Activated CD4-positive, alpha-beta T cell treated with anti-CD3 and anti-CD28 coated beads for 36 hours (primary cell): ENCODE measurements at regions not wholly inside any gene's neighbourhood (a gene's known extent, or its start where the extent isn't known, plus 50 kb on each side); places are given as distances from the start of the nearest gene placed in this dataset.

Source experiments
- ATAC-seq: fragments of 200-7000 bp; cut with Tn5 transposase; one replicate; pipeline ENCODE4 v1.10.0; 2021; ENCODE audit warnings: mild to moderate bottlenecking, moderate library complexity
- CTCF ChIA-PET: fragments of 350-600 bp; sonication (Branson Sonifier 250); formaldehyde crosslinking; loops from one replicate; lab custom pipeline; 2021; ENCODE audit warnings: antibody characterized with exemption; lab: Charles Lee
- POLR2A ChIA-PET: fragments of 350-600 bp; sonication (Branson Sonifier 250); formaldehyde crosslinking; loops from one replicate; lab custom pipeline; 2021; ENCODE audit warnings: antibody characterized with exemption, inconsistent platforms; lab: Charles Lee
- DNase-seq: peaks from one replicate; pipeline ENCODE4 v3.0.0-alpha.2; 2020
- H3K27ac Mint-ChIP-seq: one replicate; pipeline ENCODE4 v1.8.0; 2021; ENCODE audit warnings: mixed read lengths
- H3K27me3 Mint-ChIP-seq: one replicate; pipeline ENCODE4 v1.8.0; 2021; ENCODE audit warnings: mixed read lengths
- H3K36me3 Mint-ChIP-seq: one replicate; pipeline ENCODE4 v1.8.0; 2021; ENCODE audit warnings: low read depth, mixed read lengths
- H3K4me1 Mint-ChIP-seq: one replicate; pipeline ENCODE4 v1.8.0; 2021; ENCODE audit warnings: mixed read lengths
- H3K4me3 Mint-ChIP-seq: one replicate; pipeline ENCODE4 v1.8.0; 2021; ENCODE audit warnings: mild to moderate bottlenecking, moderate library complexity, mixed read lengths
- H3K9me3 Mint-ChIP-seq: one replicate; pipeline ENCODE4 v1.8.0; 2021; ENCODE audit warnings: low read depth, mixed read lengths
- intact Hi-C, 2 experiments: fragments of 100-400 bp; cut with DNase I in 1 of 2; cut with micrococcal nuclease in 1 of 2; formaldehyde crosslinking; loops; one replicate each; pipeline versions ENCODE4 v1.14.2 to v1.15.1; 2022 to 2024; cut with DNase I, micrococcal nuclease

GRCh38 chr5:173667702-173668101 lies 51.3 kb upstream of the BOD1 start:
- Mint-ChIP-seq H3K27ac (no peak overlapping the region), H3K9me3 (no peaks in the 10 kb centered on the region), H3K4me1 (peaks cover 4% of the 10 kb centered on the region), H3K36me3 (no peaks in the 10 kb centered on the region), H3K4me3 (no peak overlapping the region), H3K27me3 (peaks cover 7% of the 10 kb centered on the region)
- no peak for ATAC-seq
- POLR2A ChIA-PET, result no interaction called here
- DNase-seq, result no peak
- CTCF ChIA-PET, result interaction anchor here (1.0 kb wide), 1 partner anchor 659 kb away, joined by 3 read pairs; no protein-coding TSS in a partner anchor
- intact Hi-C loops, result no loop called here

- CTCF ChIA-PET, result interaction anchor here (1.0 kb wide), 1 partner anchor 659 kb away, joined by 3 read pairs; no protein-coding TSS in a partner anchor
- POLR2A ChIA-PET, result no interaction called here
- intact Hi-C loops, result no loop called here
These were observed 51.9 kb upstream of the BOD1 start for GRCh38 chr5:173668245-173668800.

GRCh38 chr5:173668910-173669309 lies 52.5 kb upstream of the BOD1 start:
- Mint-ChIP-seq H3K27me3 (peaks cover 7% of the 10 kb centered on the region), H3K9me3 (no peaks in the 10 kb centered on the region), H3K36me3 (no peaks in the 10 kb centered on the region), H3K4me1 (peaks cover 4% of the 10 kb centered on the region), H3K4me3 (no peak overlapping the region), H3K27ac (no peak overlapping the region)
- ChIA-PET POLR2A (no interaction called here), CTCF (interaction anchor here (1.2 kb wide), 1 partner anchor 11 kb away, joined by 3 read pairs; no protein-coding TSS in a partner anchor)
- DNase-seq (no peak), ATAC-seq (no peak)
- intact Hi-C loops, result no loop called here

More at GRCh38 chr5:173668245-173668800, 51.9 kb upstream of the BOD1 start:
- H3K36me3 Mint-ChIP-seq, result no peaks in the 10 kb centered on the region
- H3K9me3 Mint-ChIP-seq, result no peaks in the 10 kb centered on the region
- ATAC-seq, result no peak
- DNase-seq, result no peak
- H3K27ac Mint-ChIP-seq, result no peak overlapping the region
- H3K4me3 Mint-ChIP-seq, result no peak overlapping the region
- peaks cover 4% of the 10 kb centered on the region for H3K4me1 Mint-ChIP-seq
- peaks cover 7% of the 10 kb centered on the region for H3K27me3 Mint-ChIP-seq

- intact Hi-C loops, result no loop called here
- H3K27ac Mint-ChIP-seq, result no peak overlapping the region
- CTCF ChIA-PET, result interaction anchor here (1.2 kb wide), 1 partner anchor 11 kb away, joined by 3 read pairs; no protein-coding TSS in a partner anchor
- no peak overlapping the region for H3K4me3 Mint-ChIP-seq
- H3K36me3 Mint-ChIP-seq, result no peaks in the 10 kb centered on the region
- ATAC-seq (no peak), DNase-seq (no peak)
- H3K4me1 Mint-ChIP-seq, result peaks cover 4% of the 10 kb centered on the region
- POLR2A ChIA-PET, result no interaction called here
- peaks cover 2% of the 10 kb centered on the region for H3K9me3 Mint-ChIP-seq
- peaks cover 7% of the 10 kb centered on the region for H3K27me3 Mint-ChIP-seq
These were observed 53.0 kb upstream of the BOD1 start for GRCh38 chr5:173669483-173669882.

GRCh38 chr5:173670130-173670651 lies 53.7 kb upstream of the BOD1 start:
- H3K27ac Mint-ChIP-seq, result no peak overlapping the region
- no peak overlapping the region for H3K4me3 Mint-ChIP-seq
- no peaks in the 10 kb centered on the region for H3K36me3 Mint-ChIP-seq
- intact Hi-C loops, result no loop called here
- ChIA-PET CTCF (interaction anchor here (1.0 to 1.2 kb wide), 2 partner anchors 10 to 12 kb away, joined by 3 read pairs; no protein-coding TSS in a partner anchor), POLR2A (no interaction called here)
- DNase-seq (no peak), ATAC-seq (no peak)
- peaks cover 6% of the 10 kb centered on the region for H3K9me3 Mint-ChIP-seq
- H3K4me1 Mint-ChIP-seq, result peaks cover 4% of the 10 kb centered on the region
- peaks cover 7% of the 10 kb centered on the region for H3K27me3 Mint-ChIP-seq

- H3K36me3 Mint-ChIP-seq, result peaks cover under 1% of the 10 kb centered on the region
- peaks cover 7% of the 10 kb centered on the region for H3K27me3 Mint-ChIP-seq
- peaks cover 6% of the 10 kb centered on the region for H3K9me3 Mint-ChIP-seq
- no peak overlapping the region for H3K4me3 Mint-ChIP-seq
- DNase-seq (no peak), ATAC-seq (no peak)
- ChIA-PET POLR2A (no interaction called here), CTCF (interaction anchor here (1.0 kb wide), 1 partner anchor 13 kb away, joined by 3 read pairs; no protein-coding TSS in a partner anchor)
- intact Hi-C loops, result no loop called here
- H3K4me1 Mint-ChIP-seq, result peaks cover 4% of the 10 kb centered on the region
- no peak overlapping the region for H3K27ac Mint-ChIP-seq
These were observed 54.3 kb upstream of the BOD1 start for GRCh38 chr5:173670791-173671120.

- peaks cover 4% of the 10 kb centered on the region for H3K4me1 Mint-ChIP-seq
- POLR2A ChIA-PET, result no interaction called here
- H3K4me3 Mint-ChIP-seq, result no peak overlapping the region
- CTCF ChIA-PET, result interaction anchor here (1.0 kb wide), 1 partner anchor 13 kb away, joined by 3 read pairs; no protein-coding TSS in a partner anchor
- H3K27me3 Mint-ChIP-seq, result peaks cover 8% of the 10 kb centered on the region
- H3K9me3 Mint-ChIP-seq, result peaks cover 6% of the 10 kb centered on the region
- no peak overlapping the region for H3K27ac Mint-ChIP-seq
- intact Hi-C loops, result no loop called here
- ATAC-seq (no peak), DNase-seq (no peak)
- peaks cover 1% of the 10 kb centered on the region for H3K36me3 Mint-ChIP-seq
These were observed 54.9 kb upstream of the BOD1 start for GRCh38 chr5:173671121-173671949.

- peaks cover 1% of the 10 kb centered on the region for H3K36me3 Mint-ChIP-seq
- H3K9me3 Mint-ChIP-seq, result peaks cover 6% of the 10 kb centered on the region
- no peak overlapping the region for H3K27ac Mint-ChIP-seq
- ChIA-PET POLR2A (no interaction called here), CTCF (no interaction called here)
- no peak overlapping the region for H3K4me3 Mint-ChIP-seq
- peaks cover 8% of the 10 kb centered on the region for H3K27me3 Mint-ChIP-seq
- H3K4me1 Mint-ChIP-seq, result peaks cover 4% of the 10 kb centered on the region
- intact Hi-C loops, result no loop called here
- no peak for DNase-seq
- ATAC-seq, result no peak
These were observed 55.7 kb upstream of the BOD1 start for GRCh38 chr5:173672166-173672565.

GRCh38 chr5:173672891-173673290 lies 56.4 kb upstream of the BOD1 start:
- POLR2A ChIA-PET, result no interaction called here
- H3K4me1 Mint-ChIP-seq, result peaks cover 4% of the 10 kb centered on the region
- ATAC-seq, result no peak

GRCh38 chr5:173673295-173674101 lies 57.0 kb upstream of the BOD1 start:
- Mint-ChIP-seq H3K36me3 (peaks cover 1% of the 10 kb centered on the region), H3K27ac (no peak overlapping the region), H3K4me3 (no peak overlapping the region), H3K4me1 (peaks cover 4% of the 10 kb centered on the region), H3K9me3 (peaks cover 6% of the 10 kb centered on the region), H3K27me3 (peaks cover 8% of the 10 kb centered on the region)
- ATAC-seq (no peak), DNase-seq (no peak)
- intact Hi-C loops, result no loop called here
- ChIA-PET POLR2A (interaction anchor here (0.6 kb wide), 1 partner anchor 427 kb away, joined by 4 read pairs; no protein-coding TSS in a partner anchor), CTCF (interaction anchor here (0.7 kb wide), 1 partner anchor 252 kb away, joined by 3 read pairs; no protein-coding TSS in a partner anchor)

More at GRCh38 chr5:173672891-173673290, 56.4 kb upstream of the BOD1 start:
- H3K9me3 Mint-ChIP-seq, result peaks cover 6% of the 10 kb centered on the region
- H3K27me3 Mint-ChIP-seq, result peaks cover 8% of the 10 kb centered on the region
- peaks cover 1% of the 10 kb centered on the region for H3K36me3 Mint-ChIP-seq
- H3K4me3 Mint-ChIP-seq, result no peak overlapping the region
- no peak for DNase-seq
- CTCF ChIA-PET, result no interaction called here
- no peak overlapping the region for H3K27ac Mint-ChIP-seq
- intact Hi-C loops, result no loop called here
